ENCODE measurements at regions not wholly inside any gene's neighbourhood (a gene's known extent, or its start where the extent isn't known, plus 50 kb on each side); places are given as distances from the start of the nearest gene placed in this dataset.
A peak's percentile ranks its signal among the peaks of the same experiment; 100 is the strongest.

DNA sequence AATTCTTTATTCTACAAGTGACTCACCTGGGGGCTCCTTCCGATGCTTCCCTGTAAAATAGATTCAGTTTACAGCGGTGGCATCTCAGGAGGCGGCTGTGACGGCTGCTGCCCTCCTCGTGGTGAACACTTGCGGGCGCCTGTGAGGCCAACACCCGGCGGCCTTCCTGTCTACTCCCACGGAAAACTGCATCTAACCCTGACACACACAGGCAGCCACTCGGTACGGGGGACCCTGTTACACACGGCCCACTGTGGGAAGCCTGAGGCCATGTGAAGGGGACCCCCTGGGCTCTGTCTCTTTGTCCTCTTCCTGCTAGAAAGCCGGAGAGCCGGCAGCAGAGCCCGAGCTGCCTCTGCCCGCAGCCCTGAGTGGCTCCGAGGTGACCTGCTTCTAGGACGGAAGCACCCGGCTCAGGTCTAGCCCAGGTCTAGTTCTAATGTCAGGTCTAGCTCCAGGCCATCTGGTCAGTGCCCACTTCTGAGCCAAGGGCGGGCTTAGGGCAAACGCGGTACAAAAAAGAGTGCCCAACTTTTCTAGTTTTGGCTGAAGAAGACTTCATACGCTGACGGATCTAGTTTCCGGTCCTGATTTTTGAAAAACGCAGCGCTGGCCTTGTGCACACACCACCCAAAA is 159.4 kb downstream of the ENGASE start:
- no peak for DNase-seq

DNA sequence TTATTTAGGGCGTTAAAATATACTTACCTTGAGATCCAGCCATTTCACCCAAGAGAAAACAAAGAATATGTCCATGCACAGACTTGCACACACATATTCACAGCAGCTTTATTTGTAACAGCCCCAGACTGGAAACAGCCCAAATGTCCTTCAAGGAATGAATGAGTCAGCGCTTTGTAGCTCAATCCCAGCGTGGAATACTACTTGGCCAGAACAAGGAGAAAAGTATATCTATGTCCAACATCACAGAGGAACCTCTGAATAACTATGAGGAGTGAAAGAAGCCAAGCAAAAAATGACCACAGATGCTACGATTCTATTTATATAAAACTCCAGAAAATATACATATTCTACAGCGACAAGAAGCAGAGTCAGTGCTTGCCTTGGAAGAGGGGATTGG is 158.3 kb downstream of the ENGASE start:
- no peak for DNase-seq

DNA sequence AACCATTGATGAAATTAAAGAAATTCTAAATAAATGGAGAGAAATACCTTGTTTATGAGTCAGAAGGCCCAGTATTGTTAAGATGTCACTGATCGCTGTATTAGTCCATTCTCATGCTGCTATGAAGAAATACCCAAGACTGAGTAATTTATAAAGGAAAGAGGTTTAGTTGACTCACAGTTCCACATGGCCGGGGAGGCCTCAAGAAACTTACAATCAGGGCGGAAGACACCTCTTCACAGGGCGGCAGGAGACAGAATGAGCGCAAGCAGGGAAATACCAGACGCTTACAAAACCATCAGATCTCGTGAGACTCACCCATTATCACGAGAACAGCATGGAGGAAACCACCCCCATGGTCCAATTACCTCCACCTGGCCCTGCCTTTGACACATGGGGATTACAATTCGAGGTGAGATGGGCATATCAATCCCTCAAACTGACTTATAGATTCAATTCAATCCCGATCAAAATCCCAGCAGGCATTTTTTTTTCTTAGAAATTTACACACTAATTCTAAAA is 157.2 kb downstream of the ENGASE start:
- DNase-seq, result no peak

DNA sequence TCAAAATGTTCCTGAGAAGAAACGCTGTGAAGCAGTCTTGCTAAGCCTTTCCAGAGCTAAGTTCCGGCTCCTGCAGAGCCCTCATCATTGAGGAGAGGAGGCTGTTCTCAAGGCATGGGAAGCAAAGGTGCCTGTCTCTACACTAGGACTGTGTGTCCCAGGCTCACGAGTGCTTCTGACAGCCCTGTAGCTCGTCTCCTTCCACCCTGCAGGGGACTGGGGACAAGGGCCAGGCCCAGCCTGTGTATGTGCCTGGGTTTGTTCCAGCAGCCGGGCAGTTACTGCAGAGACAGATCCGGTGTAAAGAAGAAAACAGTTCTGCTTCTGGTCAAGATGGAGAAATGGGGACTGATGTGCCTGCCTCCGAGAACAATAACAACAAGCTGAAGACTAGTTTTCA is 156.0 kb downstream of the ENGASE start:
- DNase-seq, result no peak

DNA sequence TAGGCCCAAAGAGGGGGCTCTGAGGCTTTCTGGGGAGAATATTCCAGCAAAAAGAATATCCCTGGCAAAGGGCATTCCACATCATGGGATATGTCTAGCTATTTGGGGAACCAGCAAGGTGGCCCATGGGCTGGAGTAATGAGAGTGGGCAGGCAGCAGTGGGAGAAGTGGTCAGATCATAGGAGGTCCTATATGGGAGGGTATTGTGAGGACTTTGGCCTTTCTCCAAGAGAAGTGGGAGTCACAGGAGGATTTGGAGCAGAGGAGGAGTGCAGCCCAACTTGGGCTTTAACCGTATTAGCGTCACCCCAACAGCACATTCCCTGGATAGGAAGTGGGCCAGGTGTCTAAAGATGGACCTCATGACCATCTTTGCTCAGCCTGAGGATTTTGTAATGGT is 151.4 kb downstream of the ENGASE start:
- no peak for DNase-seq

DNA sequence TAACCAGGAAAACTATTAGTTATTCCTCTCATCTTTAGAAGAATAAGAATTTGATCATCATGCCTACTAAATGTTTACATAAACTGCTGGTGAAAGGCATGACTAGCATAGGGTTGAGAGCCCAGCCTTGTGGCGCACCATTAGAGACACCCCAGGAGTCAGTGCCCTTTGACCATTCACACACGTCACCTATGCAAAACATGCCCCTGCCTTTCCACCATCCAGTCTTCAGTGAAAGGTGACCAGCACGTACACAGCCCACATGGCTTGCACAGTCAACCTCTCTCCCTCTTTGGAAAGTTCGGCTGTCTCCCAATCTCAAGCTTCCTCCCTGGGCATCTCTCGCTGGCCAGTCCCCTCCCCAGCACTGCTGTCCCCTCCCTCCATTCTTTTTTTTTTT is 150.3 kb downstream of the ENGASE start:
- no peak for DNase-seq

DNA sequence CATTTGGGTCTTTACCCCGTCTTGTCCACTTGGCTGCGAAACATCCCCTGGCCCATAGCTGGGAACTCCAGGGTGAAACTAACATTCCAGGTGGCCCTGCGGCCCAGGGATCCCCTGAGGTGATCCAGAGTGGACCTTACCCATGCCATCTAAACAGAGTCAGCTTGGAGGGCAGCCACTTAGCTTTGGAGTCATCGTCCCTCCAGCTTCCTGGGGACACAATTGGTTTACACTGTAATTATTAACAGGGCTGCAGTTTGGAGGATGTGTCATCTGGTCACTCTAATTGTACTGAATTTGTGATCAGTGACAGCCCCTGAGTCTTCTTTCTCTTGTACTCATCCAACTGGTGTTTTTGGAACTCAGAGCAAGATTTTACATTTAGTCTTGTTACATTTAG is 149.9 kb downstream of the ENGASE start:
- DNase-seq, result no peak

DNA sequence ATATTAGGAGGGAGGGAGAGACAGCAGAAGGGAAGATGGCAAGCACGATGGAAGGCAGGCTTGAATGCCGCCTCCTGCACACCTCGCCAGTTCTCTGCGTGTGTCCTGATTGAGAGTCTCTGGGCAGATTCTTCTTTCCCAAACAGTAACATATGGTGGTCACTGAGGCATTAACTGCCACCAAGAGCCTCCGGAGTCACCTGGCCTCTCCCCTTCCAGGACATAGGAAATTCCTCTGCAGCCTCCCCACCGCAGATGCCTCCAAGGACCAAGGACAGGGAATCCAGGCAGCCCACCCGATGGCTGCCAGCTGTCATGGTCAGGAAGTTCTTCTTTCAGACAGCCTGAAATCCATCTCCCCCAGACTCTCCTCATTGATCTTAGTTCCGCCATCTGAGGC is 149.3 kb downstream of the ENGASE start:
- no peak for DNase-seq

DNA sequence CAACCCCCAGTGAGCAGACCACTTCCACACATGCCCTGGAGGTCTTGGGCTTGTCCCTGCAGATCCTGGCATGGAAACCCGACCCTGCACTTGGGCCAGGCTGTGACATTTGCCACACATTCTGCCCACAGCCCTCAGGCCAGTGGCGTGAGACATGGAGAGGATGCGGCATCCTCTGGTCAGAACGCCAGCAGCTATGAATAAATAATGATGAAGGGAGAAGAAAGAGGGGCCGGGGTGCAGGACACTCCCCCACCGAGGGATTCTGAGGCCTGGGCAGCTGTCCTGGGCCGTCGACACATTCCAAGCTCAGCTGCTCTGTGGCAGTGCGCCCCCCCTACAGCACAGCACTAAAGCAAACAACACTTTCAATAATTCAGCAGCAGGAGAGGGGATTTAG is 148.8 kb downstream of the ENGASE start:
- no peak for DNase-seq

DNA sequence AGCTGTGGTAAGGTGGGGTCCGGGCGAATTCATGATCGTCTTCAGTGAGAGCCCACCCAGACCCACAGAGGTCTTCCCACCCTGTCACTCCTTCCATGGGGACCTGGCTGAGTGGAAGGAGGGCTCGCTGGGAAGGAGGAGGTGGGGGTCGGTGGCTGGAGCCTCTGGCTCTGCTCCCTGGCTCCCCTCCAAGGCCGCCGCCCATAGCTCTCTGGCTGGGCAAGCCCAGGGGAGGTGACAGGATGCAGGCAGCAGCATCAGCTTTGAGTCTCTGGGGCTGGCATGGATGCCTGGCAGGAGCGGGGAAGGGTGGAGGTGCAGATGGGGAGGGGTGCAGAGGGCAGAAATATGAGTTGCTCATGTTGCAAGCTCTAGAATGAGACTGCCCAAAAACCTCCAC is 147.0 kb downstream of the ENGASE start:
- DNase-seq, result no peak

DNA sequence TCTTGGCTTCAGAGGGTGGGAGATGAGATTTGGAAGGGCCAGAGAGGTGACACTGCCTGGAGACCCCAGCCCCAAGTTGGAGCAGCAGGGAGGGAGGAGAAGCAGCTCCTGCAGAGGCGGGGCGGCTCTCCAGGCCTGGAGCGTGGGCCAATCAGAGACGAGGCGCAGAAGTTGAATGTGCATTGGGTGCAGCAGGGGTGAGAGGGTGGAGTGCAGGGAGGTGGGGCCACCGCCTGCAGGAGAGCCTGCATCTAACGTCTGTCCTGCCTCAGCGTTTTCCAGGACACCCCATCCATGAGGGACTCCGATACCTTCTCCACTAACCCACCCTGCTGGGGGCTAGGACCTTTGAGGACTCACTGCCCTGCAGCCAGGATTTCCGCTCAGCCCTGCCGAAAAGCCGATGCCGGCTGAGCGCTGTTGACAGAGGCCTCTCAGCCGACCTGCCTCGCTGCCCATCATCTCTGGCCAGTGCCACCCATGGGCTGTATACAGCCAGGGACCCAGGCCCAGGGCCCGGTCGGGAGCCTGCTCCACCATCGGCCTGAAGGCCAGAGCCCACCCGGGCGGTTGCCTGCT is 146.2 kb downstream of the ENGASE start:
- DNase-seq, result no peak

DNA sequence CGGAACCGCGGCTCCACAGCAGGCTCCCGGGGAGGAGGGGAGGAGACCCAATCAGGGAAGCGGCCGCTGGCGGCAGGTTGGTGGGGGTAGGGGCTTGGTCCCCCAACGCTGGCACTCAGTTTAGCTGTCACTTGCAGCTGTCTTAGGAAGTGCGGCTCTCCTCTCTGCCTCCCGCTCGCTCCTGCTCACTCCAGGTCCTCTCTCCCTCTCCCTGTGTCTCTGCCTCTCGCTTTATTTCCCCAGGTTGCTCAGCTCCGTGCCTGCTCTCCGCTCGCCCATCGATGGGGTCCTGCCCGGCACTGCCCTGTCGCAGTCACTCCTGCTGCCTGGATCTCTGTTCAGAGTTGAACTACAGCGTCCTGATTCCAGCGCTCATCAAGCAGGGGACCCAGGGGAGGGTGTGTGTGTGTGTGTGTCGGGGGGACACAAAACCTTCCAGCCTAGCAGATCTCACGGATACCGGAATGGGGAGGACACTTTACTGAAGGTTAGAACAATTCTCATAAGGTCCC is 145.6 kb downstream of the ENGASE start:
- no peak for DNase-seq

DNA sequence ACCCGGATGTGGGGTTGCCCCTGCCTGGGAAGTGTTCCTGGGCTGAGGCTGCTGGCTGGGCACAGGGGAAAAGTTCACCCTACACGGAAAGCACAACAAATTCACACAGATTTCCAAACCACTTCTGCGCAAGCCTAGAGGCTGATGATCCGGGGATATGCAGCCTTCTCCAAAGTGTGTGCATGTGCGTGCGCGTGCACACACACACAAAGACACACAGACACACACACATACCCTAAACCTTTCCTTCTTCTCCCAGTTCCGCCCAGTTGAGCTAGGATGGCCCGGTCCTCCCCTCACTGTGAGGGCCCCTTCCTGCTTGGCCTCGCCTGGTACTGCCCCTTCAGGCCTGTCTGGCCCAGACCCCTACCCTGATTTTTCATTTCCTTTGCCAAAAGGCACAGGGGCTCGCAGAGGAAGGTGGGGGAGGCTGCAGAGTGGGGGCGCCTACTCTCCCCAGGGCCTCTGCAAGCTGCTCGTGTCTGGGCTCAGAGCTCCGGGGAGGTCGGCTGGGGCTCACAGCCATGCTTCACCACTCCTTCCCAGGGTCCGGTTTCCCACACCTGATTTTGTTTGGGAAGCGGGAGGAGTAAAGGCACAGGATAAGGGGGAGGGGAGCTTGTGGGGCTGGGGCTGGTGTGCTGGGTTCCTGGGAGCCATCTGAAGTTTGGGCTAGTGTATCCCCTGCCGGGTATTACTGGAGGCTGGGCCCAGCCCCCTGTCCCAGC is 144.7 kb downstream of the ENGASE start:
- DNase-seq, result no peak

DNA sequence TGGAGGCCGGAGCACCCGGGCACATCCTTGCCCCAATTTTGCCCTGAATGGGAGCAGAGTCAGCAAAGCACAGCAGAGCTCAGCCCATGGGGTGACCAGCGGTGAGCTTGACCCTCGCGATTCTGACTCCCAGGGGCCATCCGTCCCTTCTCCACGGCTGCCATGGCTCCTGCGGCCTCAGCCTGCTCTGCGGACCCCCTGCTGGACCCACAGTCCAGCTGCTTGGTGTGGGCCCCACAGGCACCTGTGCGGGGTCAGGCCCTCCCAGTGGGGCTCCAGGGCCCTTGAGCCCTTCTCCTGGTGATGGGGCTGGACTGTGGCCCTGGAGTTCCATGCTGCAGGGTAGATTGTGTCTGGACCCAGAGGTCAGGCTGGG is 144.2 kb downstream of the ENGASE start:
- DNase-seq, result no peak

DNA sequence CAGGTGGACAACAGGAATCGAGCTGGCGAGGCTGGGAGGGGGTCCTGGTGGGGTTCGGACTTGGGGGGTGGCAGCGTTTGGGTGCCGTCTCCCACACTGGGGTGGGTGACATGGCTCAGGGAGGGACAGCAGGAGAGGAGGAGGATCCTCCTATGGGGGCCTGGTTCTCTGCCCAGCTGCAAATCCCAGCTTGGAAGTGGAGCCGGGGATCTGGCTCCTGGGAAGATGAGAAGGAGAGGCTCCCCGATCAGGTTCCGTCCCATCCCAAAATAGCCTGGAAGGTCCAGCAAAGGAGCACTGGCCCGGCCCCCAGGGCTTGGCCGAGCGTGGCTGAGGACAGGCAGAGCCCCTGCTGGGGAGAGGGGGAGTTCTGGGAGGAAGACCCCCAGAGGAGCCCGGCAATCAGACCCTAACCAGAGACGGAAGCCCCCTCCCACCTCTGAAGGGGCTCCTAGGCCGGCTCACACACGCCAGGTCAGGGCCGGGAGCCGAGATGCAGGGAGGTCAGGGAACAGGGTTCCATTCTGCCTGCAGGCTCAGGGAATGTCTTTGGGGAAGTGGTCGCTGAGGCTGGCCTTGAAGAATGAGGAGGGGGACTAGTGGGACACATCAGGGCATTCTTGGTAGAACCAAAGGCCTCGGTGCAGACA is 143.7 kb downstream of the ENGASE start:
- DNase-seq, result no peak

DNA sequence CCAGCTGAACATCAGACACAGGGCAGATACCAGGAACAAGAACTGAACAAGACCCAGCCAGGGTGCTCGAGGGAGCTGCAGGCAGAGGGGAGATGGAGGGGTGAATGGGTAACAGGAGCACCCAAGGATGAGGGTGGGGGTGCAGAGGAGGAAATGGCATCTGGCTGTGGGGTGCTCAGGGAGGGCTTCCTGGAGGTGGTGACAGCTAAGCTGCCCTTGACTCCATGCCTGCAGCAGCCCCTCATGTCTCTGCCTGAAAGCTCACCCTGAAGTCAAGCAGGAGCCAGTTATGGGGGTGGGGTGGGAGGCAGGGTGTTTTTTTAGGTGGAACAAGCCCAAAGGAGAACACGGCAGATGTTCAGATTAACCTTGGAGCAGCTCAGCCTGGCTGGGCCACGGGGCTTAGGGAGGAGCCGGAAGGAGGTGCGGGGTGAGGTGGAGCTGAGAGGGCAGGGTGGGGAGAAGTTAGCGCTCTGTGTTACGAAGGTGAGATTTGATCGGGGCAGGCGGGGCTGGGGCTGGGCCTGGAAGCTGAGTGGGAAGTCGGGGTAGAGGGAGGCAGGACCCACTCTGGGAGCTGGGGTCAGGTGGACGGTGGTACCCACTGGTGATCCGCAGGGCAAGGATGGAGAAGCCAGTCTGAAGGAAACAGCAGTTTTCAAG is 143.0 kb downstream of the ENGASE start:
- peak; percentile 88 for DNase-seq

DNA sequence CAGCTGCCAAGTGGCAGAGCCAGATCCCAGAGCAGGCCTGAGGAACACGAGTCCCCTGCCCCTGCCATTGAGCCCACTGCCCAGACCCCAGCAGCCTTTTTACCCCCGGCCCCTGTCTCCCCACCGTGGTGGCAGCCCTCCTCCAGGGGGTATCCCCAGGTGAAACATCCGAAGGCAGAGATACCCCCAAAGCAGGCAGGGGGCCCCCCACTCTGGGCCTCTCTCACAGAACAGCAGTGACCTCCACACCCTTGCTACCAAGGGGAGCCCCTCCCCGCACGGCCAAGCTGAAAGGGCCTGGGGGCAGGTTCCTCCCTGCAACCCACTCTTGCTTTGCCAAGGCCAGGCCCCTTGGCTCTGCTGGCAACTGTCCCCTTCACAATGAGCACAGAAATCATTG is 142.2 kb downstream of the ENGASE start:
- no peak for DNase-seq

DNA sequence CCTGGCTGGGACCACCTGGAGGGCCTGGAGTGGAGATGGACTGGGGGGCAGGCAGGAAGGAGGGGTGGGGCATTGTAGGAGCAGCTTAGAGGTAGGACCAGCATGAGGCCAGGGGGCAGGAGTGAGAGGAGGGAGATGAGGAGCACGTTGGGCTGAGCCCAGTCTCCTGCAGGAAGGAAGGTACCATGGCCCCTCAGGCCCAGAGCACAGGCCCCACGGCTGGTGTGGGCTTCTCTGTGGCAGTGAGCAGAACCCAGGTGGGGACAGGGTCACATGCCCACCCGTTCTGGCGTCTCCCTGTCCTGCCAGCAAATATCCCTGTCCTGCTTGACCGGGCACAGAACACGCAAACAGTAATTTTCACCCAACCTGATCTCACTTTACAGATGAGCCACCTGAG is 141.8 kb downstream of the ENGASE start:
- DNase-seq, result no peak

DNA sequence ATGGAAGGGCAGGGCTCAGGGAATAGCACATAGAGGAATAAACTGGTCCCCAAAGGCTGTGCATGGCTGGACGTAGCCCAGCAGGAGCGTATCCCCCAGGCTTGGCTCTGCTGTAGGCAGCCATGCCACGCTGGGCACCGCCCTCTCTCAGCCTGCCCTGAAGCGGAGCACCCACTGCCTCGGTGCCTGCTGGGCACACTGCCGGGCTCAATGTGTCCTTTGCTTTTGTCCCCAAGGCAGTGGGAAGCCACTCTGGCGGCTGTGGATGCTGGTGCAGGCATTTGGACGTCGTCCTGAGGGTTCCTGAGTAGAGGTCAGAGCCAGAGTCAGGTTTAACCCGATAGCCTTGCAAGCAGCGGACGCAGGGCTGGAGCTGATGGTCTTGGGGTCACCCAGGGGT is 141.0 kb downstream of the ENGASE start:
- no peak for DNase-seq

DNA sequence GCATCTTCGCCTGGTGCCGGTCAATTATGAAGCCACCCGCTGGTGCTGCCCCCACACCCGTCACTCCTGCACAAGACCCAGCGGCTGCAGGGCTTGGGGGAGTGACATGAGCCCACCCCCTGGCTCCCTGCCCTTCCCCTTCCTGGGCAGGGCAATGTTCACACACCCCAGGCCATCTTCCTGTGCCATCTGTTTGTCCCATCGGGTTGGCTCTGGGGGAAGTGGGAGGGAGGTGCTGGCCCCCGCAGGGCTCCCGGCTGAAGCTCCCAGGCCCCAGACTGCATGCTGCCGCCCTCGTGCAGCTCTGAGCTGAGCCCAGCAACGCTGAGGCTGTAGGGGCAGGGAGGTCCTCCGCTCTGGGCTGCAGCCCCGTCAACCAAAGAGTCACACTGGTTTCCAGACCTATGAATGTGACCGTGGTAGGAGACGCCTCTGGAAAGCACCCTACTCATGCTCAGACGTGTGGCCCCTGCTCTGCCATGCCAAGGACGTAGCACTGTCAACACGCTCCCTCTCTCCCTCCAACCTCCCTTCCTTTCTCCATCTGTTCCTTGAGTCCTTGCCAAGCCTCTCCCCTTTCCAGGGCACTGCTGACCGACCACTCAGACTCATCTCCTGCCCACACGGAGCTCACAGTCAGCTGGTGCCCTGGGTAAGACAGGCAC is 140.4 kb downstream of the ENGASE start:
- peak; percentile 63 for DNase-seq

DNA sequence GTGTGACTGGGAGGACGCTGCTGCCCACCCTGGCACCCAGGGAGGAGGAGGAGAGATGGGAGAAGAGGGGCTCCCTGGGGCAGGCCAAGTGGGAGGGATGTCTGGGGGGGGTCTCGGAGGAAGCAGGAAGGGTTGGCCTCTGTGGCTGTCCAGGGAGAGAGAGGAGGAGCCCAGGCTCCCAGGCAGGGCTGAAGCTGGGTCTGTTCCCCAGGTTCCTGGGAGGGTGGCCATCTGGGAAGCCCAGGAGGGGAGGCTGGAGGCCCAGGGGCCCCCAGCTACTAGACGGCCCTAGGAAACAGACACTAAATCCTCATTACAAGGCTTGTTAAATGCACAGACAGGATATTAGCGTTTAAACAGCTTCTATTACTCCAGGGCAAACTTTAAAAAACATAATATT is 139.8 kb downstream of the ENGASE start:
- no peak for DNase-seq

DNA sequence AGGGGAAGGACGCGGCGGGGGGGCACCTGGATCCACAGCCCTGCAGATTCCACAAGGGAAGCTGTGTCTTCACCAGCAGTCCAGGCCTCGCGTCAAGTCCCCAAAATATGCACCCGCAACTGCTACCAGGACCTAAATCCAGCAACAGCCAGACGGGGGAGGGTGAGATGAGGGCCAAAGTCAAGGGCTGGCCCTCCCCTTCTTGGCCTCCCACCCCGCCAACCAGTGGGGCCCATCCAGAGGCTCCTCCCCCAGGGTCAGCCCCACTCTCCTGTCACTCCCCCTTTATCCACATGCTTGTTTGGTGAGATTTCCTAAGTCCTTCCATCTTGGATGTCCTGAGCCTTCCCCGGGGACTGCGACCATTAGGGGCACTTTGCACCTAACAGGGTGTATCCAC is 138.7 kb downstream of the ENGASE start:
- no peak for DNase-seq

Data from NCI-H2171 (cell line).